AG09319 (cell line): ENCODE measurements at regions not wholly inside any gene's neighbourhood (a gene's known extent, or its start where the extent isn't known, plus 50 kb on each side); places are given as distances from the start of the nearest gene placed in this dataset.

Experiments
- DNase-seq: peaks from one replicate; pipeline ENCODE4 v3.0.0-alpha.2; 2010; ENCODE audit warnings: low read depth; ENCODE audit errors: extremely low read depth
- TF ChIP-seq, protein P1 (sequence below): IDR thresholded peaks from 2 replicates; pipeline ENCODE4 v1.5.1; 2011; ENCODE audit warnings: low read depth, mild to moderate bottlenecking, inconsistent platforms, low read length, moderate library complexity

DNA sequence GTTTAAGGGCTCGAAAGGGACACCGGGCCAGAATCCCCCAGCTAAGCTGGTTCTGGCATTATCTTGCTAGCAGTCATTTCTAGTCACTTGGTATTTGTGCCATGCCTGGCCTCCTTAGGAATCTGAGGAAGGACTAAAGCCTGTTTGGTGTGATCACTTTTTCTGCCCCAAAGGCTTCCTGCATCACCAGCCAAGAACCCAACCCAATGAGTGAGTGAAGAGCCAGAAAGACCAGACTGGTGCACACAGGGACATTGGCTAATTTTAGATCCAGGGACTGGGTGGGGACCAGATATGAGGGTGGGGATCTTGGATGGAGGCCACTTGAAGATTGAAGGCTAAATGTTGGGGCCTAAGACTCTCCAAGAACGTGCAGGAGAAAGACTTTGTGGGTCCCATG lies 411.9 kb upstream of the TNP1 start:
- TF ChIP-seq, protein P1, sequence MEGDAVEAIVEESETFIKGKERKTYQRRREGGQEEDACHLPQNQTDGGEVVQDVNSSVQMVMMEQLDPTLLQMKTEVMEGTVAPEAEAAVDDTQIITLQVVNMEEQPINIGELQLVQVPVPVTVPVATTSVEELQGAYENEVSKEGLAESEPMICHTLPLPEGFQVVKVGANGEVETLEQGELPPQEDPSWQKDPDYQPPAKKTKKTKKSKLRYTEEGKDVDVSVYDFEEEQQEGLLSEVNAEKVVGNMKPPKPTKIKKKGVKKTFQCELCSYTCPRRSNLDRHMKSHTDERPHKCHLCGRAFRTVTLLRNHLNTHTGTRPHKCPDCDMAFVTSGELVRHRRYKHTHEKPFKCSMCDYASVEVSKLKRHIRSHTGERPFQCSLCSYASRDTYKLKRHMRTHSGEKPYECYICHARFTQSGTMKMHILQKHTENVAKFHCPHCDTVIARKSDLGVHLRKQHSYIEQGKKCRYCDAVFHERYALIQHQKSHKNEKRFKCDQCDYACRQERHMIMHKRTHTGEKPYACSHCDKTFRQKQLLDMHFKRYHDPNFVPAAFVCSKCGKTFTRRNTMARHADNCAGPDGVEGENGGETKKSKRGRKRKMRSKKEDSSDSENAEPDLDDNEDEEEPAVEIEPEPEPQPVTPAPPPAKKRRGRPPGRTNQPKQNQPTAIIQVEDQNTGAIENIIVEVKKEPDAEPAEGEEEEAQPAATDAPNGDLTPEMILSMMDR = no peak
- DNase-seq = no peak

DNA sequence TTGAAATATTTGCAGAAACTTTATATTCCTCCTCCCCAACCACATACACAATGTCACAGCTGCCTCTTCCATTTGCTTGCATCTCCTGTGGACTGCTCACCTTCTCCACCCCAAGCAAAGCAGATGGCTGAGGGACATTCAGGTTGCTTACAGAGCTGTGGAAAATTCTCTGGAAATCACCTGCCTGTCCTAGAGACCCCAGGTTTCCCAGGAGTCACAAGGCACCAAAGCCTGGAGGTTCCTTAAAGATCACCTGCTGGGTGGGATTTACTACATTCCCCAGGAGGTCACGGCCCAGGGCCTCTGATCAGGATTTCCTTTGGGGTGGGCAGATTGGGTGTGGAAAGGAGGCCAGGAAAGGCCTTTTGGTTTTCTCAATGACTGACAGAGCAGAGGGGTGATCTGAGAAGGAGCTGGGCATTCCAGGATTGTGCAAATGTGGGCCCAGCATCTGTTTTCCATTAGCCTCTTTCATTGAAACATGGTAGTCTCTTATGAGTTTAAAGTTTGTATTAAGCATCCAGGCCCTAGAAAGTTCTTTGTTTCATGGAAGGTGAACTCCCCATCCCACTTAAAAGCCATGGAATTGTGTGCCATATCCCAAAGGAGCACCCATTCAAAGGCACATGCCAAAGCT lies 410.7 kb upstream of the TNP1 start:
- no peak for DNase-seq
- TF ChIP-seq, protein P1 = no peak

DNA sequence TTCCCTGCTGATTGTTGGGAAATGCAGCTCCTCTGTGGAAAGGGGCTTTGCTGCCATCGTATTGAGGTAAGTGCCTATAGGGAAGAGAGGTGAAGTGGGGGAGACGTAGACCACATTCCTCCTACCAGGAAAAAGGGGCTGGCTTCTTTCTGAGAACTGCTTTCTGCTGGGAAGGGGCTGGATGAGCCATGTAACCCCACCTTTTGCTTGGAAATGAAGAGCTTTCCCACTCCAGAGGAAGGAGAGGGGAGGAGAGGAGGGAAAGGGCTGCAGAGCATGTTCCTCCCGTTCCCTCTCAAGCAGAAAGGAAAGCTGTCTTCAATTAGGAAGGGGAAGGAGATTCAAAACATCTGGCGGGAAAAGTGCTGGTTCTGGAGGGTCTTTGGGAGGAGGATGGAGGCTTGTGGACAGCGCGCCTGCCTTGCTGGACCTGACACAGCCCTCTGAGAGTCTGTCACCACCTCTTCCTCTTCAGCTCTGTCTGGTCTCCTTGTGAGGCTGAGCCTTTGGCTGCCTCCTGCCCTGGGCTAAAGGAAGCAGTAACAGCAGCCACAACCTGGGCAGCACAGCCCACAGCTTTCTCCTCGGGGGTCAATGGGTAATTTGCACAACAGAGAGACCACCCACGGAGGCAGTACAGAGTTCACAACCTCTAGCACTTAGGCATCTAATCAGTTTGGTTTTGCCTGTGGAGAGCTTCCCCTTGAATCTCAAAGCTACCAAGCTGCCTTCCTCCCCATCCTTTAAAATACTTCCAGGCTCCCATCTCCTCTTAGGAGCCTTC lies 410.0 kb upstream of the TNP1 start:
- DNase-seq = no peak
- TF ChIP-seq, protein P1 = no peak

DNA sequence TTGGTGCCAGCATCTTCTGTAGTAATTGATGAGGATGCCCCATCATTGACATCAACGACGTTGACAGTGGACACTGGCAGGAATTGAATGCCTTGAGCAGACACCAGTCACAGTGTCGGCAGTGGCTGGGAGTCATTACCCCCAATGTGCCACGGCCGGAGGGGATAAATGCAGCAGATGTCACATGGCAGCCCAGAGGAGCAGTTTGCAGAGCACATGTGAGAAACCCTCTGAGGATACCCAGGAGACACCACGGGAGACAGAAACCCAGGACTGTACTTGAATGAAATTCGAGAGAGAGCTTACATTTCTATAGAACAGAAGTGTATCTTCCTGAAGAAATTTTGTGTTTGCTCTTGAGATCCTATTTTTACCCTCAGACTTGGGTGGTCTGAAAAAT lies 409.1 kb upstream of the TNP1 start:
- no peak for DNase-seq
- TF ChIP-seq, protein P1 = no peak

DNA sequence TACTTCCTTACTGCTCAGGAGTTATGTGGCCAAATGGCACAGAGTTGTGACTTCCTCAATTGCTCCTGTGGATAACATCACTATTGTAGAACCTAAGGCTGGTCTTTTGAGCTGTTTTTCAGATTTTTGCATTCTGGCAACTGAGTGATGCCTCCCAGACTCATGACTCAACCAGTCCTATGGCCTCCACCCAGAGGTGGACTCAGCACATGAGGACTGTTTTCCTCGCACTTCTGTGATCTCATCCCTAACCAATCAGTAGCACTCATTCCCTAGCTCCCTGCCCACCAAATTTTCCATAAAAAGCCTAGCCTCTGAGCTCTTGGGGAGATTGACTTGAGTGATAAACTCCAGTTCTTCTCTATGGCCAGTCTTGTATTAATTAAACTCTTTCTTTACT lies 407.9 kb upstream of the TNP1 start:
- no peak for DNase-seq
- TF ChIP-seq, protein P1 = no peak

DNA sequence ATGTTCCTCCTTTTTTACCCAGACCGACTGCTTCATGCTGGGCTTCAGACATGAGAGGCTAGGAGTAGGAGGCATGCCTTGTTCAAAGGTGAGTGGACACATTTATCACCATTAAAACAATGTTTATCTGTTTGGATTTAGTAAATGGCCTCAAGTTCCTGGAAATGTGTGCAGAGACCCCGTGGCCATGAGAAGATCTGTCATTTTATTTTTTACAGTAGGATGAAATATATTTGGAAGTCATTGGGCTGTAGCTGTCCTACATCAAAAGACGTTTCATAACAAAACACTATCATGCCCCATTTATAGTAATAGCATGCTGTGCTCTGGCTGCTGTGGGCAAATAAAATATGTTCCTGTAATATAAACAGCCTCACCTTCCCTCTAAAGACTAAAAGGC lies 403.9 kb upstream of the TNP1 start:
- DNase-seq = no peak
- TF ChIP-seq, protein P1 = no peak

DNA sequence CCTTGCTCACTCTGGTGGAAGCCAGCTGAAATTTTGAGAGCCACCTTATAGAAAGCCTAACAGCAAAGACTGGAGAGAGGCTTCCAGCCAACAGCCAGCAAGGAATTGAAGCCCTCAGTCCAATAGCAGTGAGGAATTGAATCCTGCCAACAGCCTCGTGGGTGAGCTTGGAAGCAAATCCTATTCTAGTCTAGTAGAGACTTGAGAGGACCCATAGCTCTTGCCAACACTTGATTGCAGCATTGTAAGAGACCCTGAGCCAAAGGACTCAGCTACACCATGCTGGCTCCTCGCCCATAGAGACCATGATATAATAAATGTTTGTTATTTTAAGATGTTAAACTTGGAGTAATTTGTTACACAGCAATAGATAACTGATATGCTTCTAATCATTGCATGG lies 403.0 kb upstream of the TNP1 start:
- no peak for DNase-seq
- TF ChIP-seq, protein P1 = no peak
